Gastrocnemius medialis (tissue), 4 donors: ENCODE measurements at regions not wholly inside any gene's neighbourhood (a gene's known extent, or its start where the extent isn't known, plus 50 kb on each side); places are given as distances from the start of the nearest gene placed in this dataset.

ENCODE experiments used
- CTCF ChIP-seq, 5 experiments: fragments of 450-650 bp in 3 of 5; fragments of 200-600 bp in 2 of 5; sonication (generic) in 2 of 5; IDR thresholded peaks in 4 of 5; conservative IDR thresholded peaks in 1 of 5; 1 replicate in 4 of 5; 2 replicates in 1 of 5; pipeline ENCODE4 v1.5.1; 2016 to 2019; ENCODE audit warnings: antibody characterized with exemption in 5 of 5, mild to moderate bottlenecking in 3 of 5, moderate library complexity in 3 of 5
- POLR2A ChIP-seq, 2 donors: fragments of 450-650 bp; IDR thresholded peaks; one replicate each; pipeline ENCODE4 v1.6.1; 2017; ENCODE audit warnings: antibody characterized with exemption in 2 of 2, mild to moderate bottlenecking in 2 of 2, moderate library complexity in 2 of 2

- no peak for TF ChIP-seq CTCF (IDR thresholded peaks at IDR 0.05 in 4 of 5, conservative IDR thresholded peaks at IDR 0.05 in 1 of 5)
- TF ChIP-seq POLR2A (IDR thresholded peaks at IDR 0.05) = no peak
These were observed 51.0 kb upstream of the GLS start for GRCh38 chr2:190829642-190830041.
